Mesothelial cell of epicardium (in vitro differentiated cells): ENCODE measurements at regions not wholly inside any gene's neighbourhood (a gene's known extent, or its start where the extent isn't known, plus 50 kb on each side); places are given as distances from the start of the nearest gene placed in this dataset.
"Not testable (repeated sequence)": the region's sequence is repeated elsewhere in the genome, so short reads cannot be mapped to it uniquely, and the experiment has no call there.

Experiments used
- DNase-seq, 2 experiments: peaks; one replicate each; pipeline ENCODE4 v3.0.0; 2021; ENCODE audit warnings: low spot score in 2 of 2; ENCODE audit not compliant: unreplicated experiment in 2 of 2
- H3K27ac Mint-ChIP-seq: 2 replicates; pipeline ENCODE4 v1.8.0; 2021; ENCODE audit warnings: mixed read lengths
- H3K27me3 Mint-ChIP-seq: 2 replicates; pipeline ENCODE4 v1.8.0; 2021; ENCODE audit warnings: low read depth, mixed read lengths
- H3K36me3 Mint-ChIP-seq: 2 replicates; pipeline ENCODE4 v1.8.0; 2021; ENCODE audit warnings: mixed read lengths
- H3K4me1 Mint-ChIP-seq: 2 replicates; pipeline ENCODE4 v1.8.0; 2021; ENCODE audit warnings: mixed read lengths
- H3K4me3 Mint-ChIP-seq: 2 replicates; pipeline ENCODE4 v1.8.0; 2021; ENCODE audit warnings: mild to moderate bottlenecking, moderate library complexity, mixed read lengths
- H3K9me3 Mint-ChIP-seq: 2 replicates; pipeline ENCODE4 v1.8.0; 2021; ENCODE audit warnings: mixed read lengths
- TF ChIP-seq, protein P1 (sequence below): fragments of 200-600 bp; sonication (generic); IDR thresholded peaks from one replicate; pipeline ENCODE4 v1.5.0; 2021; ENCODE audit warnings: antibody characterized with exemption; ENCODE audit not compliant: unreplicated experiment

DNA sequence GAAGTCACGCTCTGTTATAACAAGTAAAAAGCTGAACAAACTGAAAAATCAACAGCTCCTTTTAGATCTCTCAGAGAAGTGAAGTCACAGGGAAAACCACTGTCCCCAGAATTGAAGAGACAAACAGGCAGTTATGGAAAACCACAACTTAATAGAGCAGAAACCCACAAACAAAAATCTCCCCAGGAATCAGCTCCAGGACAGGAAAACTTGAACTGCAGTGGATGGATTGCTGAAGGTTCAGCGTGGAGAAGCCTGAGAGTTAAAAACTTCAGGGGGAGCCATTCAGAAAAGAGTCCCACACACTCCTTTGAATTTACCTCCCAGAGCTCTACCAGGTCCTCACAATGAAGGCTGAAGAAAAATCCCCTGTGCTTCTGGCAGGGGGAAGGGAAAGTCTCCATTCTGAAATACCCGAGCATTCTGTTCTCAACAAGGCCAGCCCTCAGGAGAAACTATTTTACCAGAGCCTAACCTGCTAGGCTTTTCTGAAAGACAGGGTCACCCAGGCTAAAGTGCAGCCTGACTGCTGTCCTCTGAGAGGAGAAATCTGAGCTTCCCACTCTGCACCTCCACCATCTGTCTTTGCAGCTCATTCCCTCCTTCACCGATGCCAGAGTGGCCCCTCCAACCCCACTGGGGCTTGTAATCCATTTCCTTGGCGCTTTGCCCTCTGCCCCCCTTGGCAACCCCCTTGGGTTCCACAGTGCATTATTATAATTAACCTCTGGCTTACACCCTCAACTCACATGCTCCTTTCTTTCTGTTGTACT, 65.0 kb upstream of the CCNY start:
- Mint-ChIP-seq H3K36me3 (no peaks in the 10 kb centered on the region), H3K4me1 (peaks cover 34% of the 10 kb centered on the region), H3K9me3 (no peaks in the 10 kb centered on the region), H3K27me3 (no peaks in the 10 kb centered on the region), H3K27ac (peak overlapping the region; percentile 74), H3K4me3 (no peak overlapping the region)
- TF ChIP-seq, protein P1, sequence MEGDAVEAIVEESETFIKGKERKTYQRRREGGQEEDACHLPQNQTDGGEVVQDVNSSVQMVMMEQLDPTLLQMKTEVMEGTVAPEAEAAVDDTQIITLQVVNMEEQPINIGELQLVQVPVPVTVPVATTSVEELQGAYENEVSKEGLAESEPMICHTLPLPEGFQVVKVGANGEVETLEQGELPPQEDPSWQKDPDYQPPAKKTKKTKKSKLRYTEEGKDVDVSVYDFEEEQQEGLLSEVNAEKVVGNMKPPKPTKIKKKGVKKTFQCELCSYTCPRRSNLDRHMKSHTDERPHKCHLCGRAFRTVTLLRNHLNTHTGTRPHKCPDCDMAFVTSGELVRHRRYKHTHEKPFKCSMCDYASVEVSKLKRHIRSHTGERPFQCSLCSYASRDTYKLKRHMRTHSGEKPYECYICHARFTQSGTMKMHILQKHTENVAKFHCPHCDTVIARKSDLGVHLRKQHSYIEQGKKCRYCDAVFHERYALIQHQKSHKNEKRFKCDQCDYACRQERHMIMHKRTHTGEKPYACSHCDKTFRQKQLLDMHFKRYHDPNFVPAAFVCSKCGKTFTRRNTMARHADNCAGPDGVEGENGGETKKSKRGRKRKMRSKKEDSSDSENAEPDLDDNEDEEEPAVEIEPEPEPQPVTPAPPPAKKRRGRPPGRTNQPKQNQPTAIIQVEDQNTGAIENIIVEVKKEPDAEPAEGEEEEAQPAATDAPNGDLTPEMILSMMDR, result no peak
- no peak for DNase-seq

- not testable (repeated sequence) for H3K36me3 Mint-ChIP-seq, DNase-seq, H3K4me3 Mint-ChIP-seq, H3K27me3 Mint-ChIP-seq, H3K9me3 Mint-ChIP-seq
- peaks cover 34% of the 10 kb centered on the region for H3K4me1 Mint-ChIP-seq
- H3K27ac Mint-ChIP-seq, result peak overlapping the region; percentile 74
These were observed 64.5 kb upstream of the CCNY start for GRCh38 chr10:35271859-35272165.

DNA sequence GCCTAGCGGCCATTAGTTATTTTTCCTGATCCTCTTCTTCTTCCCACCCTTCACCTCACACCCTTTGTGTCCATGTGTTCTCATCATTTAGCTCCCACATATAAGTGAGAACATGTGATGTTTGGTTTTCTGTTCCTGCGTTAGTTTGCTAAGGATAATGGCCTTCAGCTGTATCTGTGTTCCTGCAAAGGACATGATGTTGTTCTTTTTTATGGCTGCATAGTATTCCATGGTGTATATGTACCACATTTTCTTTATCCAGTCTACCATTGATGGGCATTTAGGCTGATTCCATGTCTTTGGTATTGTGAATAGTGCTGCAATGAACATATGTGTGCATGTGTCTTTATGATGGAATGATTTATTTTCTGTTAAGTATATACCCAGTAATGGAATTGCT, 63.9 kb upstream of the CCNY start:
- H3K4me3 Mint-ChIP-seq, H3K27me3 Mint-ChIP-seq, DNase-seq, H3K36me3 Mint-ChIP-seq, H3K9me3 Mint-ChIP-seq: not testable (repeated sequence)
- H3K4me1 Mint-ChIP-seq, result peaks cover 32% of the 10 kb centered on the region
- H3K27ac Mint-ChIP-seq, result peak overlapping the region; percentile 6

GRCh38 chr10:35273994-35274393, 62.3 kb upstream of the CCNY start:
- H3K9me3 Mint-ChIP-seq, H3K4me3 Mint-ChIP-seq, DNase-seq, H3K27me3 Mint-ChIP-seq, H3K27ac Mint-ChIP-seq, H3K36me3 Mint-ChIP-seq: not testable (repeated sequence)
- peaks cover 20% of the 10 kb centered on the region for H3K4me1 Mint-ChIP-seq

- H3K9me3 Mint-ChIP-seq, result no peaks in the 10 kb centered on the region
- no peak overlapping the region for H3K4me3 Mint-ChIP-seq
- peaks cover 16% of the 10 kb centered on the region for H3K4me1 Mint-ChIP-seq
- H3K36me3 Mint-ChIP-seq, result no peaks in the 10 kb centered on the region
- TF ChIP-seq, protein P1, result no peak
- no peak overlapping the region for H3K27ac Mint-ChIP-seq
- no peaks in the 10 kb centered on the region for H3K27me3 Mint-ChIP-seq
- DNase-seq, result no peak
These were observed 61.7 kb upstream of the CCNY start for GRCh38 chr10:35274498-35275060.

- Mint-ChIP-seq H3K27me3 (no peaks in the 10 kb centered on the region), H3K36me3 (no peaks in the 10 kb centered on the region), H3K4me3 (no peak overlapping the region), H3K9me3 (peaks cover 14% of the 10 kb centered on the region), H3K27ac (no peak overlapping the region), H3K4me1 (peaks cover under 1% of the 10 kb centered on the region)
- TF ChIP-seq, protein P1, result no peak
- DNase-seq, result no peak
These were observed 59.4 kb upstream of the CCNY start for GRCh38 chr10:35276889-35277288.

DNA sequence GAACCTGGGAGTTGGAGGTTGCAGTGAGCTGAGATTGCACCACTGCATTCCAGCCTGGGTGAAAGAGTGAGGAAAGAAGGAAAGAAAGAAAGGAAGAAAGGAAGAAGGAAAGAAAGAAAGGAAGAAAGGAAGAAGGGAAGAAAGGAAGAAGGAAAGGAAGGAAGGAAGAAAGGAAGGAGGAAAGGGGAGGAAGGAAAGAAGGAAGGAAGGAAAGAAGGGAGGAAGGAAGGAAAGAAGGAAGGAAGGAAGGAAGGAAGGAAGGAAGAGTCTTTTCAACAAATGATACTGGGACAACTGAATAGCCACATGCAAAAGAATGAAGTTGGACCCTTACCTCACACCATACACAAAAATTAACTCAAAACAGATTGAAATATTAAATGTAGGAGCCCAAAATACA, 56.1 kb upstream of the CCNY start:
- H3K27me3 Mint-ChIP-seq, H3K4me1 Mint-ChIP-seq: not testable (repeated sequence)
- peaks cover 14% of the 10 kb centered on the region for H3K9me3 Mint-ChIP-seq

More for the DNA sequence above, 56.1 kb upstream of the CCNY start:
- H3K27ac Mint-ChIP-seq, H3K36me3 Mint-ChIP-seq, H3K4me3 Mint-ChIP-seq, DNase-seq: not testable (repeated sequence)
